Sciatic nerve (tissue), 2 donors: ENCODE measurements at regions not wholly inside any gene's neighbourhood (a gene's known extent, or its start where the extent isn't known, plus 50 kb on each side); places are given as distances from the start of the nearest gene placed in this dataset.

Source experiments
- ATAC-seq: fragments of 200-7000 bp; cut with Tn5 transposase; one replicate; pipeline ENCODE4 v1.9.1; 2020; ENCODE audit warnings: mild to moderate bottlenecking, moderate library complexity
- DNase-seq: peaks from one replicate; pipeline ENCODE4 v3.0.0-alpha.2; 2020; ENCODE audit warnings: low spot score
- intact Hi-C: fragments of 100-400 bp; cut with DNase I; formaldehyde crosslinking; loops from one replicate; pipeline ENCODE4 v1.14.2; 2022
- donor health status: DM: no; HTN: no; CAD: no.
- donor health status: DM: no; HTN: no; CAD: no.

DNA sequence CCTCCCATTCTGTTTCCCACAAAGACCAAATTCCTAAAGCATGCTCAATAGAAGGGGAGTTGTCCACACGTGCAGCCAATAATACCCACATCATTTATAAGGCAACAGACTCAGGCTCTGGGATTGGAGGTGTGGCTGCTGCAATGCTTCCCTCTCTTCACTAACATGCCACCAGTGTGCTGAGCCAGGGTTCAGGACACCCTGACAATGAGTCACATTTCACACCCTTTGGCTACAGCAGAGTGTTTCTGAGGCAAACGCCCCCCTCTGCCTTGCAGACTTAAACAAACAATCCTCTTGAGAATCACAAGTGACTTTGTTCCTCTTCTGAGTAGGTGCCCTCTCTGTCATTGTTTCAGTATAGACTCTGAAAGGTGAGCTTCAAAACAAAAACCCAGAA, 189.3 kb upstream of the TLE4 start:
- DNase-seq (no peak), ATAC-seq (no peak)
- intact Hi-C loops, result no loop called here

DNA sequence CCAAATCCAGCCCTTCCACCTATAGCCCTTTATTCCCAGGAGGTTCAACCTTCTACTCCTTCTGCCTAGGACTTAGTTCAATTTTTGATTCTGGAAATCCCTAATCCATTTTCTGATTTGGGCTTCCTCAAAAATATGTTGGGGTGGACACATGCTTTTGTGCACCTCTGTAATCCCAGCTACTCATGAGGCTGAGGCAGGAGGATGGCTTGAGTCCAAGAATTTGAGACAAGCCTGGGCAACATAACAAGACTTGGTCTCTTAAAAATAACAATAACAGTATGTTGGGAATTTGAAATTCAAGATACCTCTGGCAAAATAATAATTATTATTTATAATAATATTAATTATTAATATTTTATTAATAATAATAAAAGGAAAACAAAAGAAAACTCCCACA, 188.7 kb upstream of the TLE4 start:
- DNase-seq, result no peak
- no peak for ATAC-seq
- intact Hi-C loops, result no loop called here

DNA sequence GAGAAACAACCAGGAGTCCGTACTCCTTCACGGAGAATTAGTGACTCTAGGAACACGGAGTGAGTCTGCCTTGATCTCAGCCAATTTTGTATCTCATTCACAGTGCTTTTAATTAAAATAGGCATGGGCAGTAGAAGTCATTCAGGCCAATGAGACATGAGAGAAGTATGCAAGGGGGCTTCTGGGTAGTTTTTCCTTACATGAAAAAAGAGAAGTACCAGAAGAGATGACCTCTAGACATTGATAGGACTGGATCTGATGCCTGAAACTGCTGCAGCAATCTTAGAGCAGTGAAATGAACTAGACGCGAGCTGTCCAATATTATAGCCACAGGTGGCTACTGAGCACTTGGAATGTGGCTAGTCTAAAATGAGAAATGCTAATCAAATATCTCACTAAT, 187.7 kb upstream of the TLE4 start:
- DNase-seq (no peak), ATAC-seq (no peak)
- intact Hi-C loops, result no loop called here

DNA sequence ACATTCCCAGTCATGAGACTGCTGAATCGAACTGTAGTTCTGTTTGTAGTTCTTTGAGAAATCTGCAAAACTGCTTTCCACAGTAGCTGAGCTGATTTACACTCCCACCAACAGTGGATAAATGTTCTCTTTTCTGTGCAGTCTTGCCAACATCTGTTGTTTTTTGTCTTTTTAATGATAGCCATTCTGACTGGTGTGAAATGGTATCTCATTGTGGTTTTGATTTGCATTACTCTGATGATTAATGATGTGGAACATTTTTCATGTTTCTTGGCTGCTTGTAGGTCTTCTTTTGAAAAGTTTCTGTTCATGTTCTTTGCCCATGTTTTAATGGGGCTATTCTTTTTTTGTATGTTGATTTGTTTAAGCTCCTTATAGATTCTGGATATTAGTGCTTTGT, 187.3 kb upstream of the TLE4 start:
- ATAC-seq (no peak), DNase-seq (no peak)
- intact Hi-C loops, result no loop called here

DNA sequence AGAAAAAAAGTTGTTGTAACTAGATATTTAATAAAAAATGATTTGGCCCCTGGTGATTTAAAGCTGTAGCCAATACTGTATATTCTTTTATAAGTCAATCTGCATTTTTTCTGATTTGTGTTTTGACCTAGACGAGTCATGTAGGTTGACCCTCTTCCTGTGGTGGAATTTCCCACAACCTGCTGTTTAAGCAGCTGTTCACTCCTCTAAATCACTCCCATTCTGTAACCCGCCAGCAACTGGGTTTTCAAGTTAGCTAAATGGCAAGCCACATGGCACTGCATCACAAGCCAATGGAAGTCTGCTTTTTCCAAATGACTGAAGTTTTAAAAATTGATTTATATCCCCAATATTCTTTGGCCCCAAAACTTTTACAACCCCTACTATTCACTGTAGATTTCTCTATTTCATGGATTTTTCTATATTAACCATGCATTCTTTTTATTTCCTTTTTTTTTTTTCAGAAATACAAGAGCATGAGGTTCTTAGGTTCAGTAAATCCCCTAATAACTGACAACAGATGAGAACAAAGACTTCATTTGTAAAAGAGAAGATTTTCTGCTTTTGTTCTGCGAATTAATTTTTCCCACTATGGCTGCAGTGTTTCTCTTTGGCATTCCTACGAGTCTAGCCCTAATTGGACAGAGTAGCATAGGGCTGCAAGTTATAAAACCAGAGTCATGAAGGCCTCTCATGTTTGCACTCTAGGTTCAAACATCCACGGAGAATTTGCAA, 184.5 kb upstream of the TLE4 start:
- ATAC-seq (no peak), DNase-seq (no peak)
- intact Hi-C loops, result no loop called here

DNA sequence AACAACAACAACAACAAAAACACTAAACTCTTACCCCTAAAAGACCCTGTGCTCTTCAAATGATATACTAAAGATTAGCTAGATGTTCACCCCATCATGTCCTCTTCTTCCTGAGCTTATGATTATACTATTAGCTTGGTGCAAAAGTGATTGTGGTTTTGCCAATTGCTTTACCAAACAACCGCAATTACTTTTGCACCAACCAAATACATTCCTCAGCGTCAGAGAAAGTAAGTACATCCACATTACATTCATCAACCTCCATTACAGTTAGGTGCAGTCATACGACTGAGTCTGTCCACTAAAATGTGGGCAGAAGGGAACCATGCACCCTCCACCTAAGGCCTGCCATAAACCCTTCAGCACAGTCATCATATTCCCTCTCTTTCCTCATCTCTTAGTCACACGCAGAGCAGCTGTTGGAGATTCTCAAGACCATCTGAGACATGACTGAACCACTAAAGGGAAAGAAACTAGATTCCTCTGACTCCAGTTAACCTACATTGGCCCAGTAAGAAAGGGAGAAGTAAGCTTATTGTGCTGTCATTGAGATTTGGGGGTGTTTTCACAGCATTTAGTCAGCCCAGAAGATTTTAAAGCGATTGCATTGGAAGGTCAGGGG, 181.6 kb upstream of the TLE4 start:
- ATAC-seq (no peak), DNase-seq (no peak)
- intact Hi-C loops, result no loop called here

DNA sequence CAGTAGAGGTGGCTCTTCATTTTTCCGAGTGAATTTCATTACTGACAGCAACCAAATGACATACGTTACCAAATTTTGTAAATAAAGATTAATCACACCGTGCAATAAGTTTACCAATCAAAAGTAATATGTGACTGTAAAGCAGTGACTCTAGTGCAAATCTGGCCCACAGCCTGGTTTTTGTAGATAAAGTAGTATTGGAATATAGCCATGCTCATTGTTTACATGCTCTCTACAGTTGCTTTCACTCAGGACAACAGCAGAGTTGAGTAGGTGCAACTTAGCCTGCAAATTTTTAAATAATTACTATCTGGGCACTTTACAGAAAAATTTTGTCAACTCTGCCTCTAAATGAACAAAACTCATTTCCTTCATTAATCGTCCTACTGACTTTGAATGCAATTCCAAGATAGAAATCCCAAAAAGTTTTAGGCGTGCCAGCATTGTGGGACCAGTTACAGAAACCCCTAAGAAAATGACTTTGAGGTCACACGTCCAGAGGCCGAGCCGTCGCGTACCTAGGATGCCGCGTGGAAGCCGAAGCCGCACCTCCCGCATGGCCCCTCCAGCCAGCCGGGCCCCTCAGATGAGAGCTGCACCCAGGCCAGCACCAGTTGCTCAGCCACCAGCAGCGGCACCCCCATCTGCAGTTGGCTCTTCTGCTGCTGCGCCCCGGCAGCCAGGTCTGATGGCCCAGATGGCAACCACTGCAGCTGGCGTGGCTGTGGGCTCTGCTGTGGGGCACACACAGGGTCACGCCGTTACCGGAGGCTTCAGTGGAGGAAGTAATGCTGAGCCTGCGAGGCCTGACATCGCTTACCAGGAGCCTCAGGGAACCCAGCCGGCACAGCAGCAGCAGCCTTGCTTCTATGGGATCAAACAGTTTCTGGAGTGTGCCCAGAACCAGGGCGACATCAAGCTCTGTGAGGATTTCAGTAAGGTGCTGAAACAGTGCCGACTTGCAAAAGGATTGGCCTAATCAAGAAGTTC, 180.7 kb upstream of the TLE4 start:
- intact Hi-C loops, result no loop called here
- ATAC-seq, result no peak
- no peak for DNase-seq

DNA sequence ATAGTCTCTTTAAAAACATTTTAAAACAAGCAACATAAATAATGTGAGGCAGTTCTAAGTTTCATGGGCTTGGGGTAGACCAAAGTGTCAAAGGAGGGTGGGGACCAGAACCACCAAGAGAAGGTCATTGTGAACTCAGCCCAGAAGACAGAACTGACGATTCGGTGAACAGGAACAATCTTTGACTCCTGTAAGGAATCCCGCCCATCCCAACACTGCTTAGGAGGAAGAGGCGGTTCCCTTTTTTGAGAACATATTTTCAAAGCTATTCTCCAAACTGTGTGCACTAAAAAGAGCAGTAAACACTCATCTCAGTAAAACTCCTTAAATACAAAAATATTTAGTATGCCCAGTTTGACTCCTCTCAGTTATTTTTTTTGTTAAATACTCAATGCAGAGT, 176.5 kb upstream of the TLE4 start:
- DNase-seq (no peak), ATAC-seq (no peak)
- intact Hi-C loops, result no loop called here

DNA sequence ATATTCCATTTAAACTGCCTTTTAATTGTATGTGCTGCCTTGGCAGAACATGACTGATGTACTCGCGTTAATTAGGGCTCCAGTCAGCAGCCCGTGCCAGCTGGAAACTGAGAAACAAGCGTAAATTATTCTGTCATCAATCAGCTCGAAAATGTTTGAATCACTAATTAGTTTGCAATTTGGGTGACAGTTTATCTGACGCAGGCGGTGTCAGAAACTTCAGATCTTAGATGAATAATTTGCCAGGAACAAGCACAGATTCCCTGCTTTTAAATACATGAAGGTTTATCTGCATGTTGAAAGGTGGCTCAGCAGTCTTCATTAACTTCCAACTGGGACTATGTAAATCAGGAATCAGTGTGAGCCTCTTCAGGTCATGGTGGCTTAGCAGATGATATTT, 176.0 kb upstream of the TLE4 start:
- intact Hi-C loops, result no loop called here
- ATAC-seq (no peak), DNase-seq (no peak)

DNA sequence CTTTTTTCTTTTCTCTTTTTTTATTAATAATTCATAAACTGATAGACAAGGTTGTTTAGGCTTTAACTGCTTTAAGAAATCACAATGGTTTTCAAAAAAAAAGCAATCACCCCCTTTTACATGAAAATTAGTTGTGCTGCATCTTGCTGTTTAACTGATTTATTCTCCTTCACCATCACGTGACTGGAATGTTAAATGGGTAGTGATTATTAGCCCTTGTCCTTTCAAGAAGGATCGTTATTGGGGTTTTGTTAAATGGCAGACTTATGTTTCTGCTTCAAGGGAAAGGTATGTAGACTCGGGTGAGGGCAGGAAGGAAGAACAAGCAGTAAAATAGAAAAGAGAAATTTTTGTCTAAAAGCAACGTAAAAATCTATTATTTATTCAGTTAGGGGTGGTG, 175.6 kb upstream of the TLE4 start:
- intact Hi-C loops, result no loop called here
- DNase-seq, result no peak
- ATAC-seq, result no peak

DNA sequence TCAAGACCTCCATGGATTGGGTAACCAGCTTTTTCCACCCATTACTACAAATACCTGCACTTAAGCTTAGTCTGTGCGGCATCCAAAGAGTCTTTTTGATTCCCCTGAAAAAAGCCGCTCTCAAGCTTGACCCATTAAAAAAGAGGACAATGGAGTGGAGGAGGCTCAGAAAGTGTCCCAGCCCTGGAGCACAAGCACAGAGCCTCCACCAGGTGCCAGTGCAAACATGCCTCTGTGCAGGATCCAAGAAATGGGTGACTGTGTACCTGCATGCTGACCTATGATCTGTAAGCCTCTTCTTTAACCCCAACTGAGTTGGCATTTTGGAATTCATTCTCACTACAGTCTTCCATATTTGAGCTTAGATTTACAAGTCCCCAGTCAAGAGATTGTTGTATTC, 168.3 kb upstream of the TLE4 start:
- DNase-seq (no peak), ATAC-seq (no peak)
- intact Hi-C loops, result no loop called here

DNA sequence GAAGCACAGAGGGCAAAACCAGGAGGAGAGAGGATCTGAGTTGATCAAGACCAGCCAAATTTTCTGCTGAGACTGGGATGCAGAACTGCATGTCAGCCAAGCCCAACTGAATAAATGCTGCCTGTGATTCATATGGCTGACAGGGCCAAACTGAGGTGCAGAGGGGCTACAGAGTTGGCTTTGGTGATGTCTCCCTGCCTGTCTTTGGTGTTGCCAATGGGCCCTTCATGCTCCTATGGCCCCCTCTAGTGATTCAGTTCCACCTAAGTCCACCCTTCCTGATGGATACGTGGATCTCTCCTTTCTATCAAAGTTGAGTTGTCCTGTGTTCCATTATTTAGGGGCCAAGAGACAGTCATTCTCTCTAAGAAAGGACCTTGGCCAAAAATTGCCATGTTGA, 163.6 kb upstream of the TLE4 start:
- ATAC-seq, result no peak
- intact Hi-C loops, result no loop called here

DNA sequence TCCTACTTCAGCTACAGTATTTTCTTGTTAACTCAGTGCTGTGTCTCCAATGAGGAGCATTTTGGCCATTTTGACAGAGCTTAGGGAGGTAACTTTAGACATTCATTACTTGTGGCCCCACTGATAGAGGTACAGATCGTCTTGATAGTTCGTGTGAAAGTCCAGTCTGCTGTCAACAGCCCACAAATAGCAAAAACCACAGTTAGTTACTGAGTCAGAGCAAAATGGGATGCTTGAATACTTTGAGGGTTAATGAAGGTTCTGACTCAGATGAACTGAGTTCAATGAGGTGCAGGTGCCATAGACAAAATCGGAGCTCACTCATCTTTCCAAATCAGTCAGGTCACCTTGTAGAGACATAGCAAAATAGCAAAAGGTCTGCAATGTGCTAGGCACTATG, 163.1 kb upstream of the TLE4 start:
- ATAC-seq (no peak), DNase-seq (no peak)
- intact Hi-C loops, result no loop called here

More for the DNA sequence above, 163.6 kb upstream of the TLE4 start:
- DNase-seq, result no peak

DNA sequence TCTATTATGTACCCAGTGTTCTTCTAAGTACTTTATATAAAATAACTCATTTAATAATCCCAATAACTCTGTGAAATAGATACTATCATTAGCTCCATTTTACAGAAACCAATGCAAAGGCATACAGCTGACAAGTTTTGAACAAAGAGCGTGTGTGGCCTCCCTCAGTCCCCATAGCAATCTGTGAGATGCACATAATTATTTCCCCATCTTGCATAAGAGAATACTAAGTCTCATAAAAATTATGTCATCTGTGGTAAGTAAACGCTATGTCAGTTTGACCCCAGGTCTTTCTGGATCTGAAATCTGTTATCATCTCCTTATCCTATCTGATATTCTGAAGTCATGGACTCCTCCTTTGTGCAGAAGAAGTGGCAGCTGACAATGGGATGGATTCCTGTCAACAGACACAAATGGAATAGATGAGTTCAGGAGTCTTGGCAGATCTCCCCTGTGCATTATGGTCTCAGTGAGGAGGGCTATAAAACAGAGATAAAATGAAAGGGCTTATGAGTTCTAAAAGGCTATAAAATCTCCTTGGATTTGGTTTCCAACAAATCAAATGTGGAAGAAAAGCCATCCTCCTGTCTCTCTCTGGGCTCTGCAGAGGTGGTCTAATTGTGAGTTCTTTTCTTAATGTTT, 162.5 kb upstream of the TLE4 start:
- intact Hi-C loops, result no loop called here
- no peak for DNase-seq
- ATAC-seq, result no peak

DNA sequence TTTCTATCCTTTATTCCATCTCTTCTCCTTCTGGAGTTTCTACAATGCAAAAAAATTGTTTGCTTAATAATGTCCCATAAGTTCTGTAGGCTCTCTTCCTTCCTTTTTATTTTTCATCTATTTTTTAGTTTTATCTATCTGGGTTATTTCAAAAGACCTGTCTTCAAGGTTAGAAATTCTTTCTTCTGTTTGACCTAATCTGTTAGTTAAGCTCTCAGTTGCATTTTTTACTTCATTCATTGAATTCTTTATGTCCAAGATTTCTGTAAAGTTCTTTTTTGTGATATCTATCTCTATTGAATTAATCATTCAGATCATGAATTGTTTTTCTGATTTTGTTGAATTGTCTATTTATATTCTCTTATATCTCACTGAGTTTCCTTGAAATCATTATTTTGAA, 145.9 kb upstream of the TLE4 start:
- ATAC-seq (no peak), DNase-seq (no peak)
- intact Hi-C loops, result loop anchor here (5.0 kb wide), 1 partner anchor 801 kb away; no protein-coding TSS in a partner anchor

DNA sequence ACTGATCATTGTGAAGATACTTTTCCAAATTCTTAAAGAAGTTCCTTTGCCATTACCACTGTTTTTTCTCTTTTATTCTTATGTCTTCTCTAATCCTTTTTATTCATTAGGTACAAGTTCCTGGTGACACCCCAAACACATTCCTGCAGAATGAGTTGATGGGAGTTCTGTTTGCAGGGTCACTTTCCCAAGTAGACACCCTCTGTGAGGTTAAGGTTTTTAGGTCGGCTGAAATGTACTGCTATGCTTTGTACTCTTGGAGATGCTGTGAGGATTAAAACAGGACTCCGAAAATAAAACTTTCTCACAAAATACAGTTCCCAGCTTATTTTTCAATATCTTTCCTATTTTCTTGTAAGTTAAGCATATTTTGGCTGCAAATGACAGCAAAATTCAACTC, 143.3 kb upstream of the TLE4 start:
- DNase-seq (no peak), ATAC-seq (no peak)
- intact Hi-C loops, result loop anchor here (5.0 kb wide), 1 partner anchor 799 kb away; no protein-coding TSS in a partner anchor

DNA sequence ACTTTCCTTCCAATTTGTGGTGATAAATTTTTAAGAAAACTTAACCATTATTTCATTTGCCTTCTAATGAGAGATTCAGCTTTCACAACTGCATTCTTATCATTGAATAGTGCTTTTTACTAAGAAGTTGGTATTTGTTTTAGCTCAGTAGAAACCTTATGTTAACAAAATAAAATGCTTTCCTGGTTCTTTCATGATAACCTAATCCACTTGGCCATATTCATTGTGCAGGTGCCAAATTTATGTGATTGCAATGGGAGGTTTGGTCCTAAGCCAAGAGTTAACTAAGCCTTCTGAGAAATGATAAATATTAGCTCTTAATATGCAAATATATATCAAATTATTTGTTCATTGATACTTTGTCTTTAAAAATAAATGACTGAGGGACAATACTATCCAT, 141.1 kb upstream of the TLE4 start:
- ATAC-seq (no peak), DNase-seq (no peak)
- intact Hi-C loops, result no loop called here

DNA sequence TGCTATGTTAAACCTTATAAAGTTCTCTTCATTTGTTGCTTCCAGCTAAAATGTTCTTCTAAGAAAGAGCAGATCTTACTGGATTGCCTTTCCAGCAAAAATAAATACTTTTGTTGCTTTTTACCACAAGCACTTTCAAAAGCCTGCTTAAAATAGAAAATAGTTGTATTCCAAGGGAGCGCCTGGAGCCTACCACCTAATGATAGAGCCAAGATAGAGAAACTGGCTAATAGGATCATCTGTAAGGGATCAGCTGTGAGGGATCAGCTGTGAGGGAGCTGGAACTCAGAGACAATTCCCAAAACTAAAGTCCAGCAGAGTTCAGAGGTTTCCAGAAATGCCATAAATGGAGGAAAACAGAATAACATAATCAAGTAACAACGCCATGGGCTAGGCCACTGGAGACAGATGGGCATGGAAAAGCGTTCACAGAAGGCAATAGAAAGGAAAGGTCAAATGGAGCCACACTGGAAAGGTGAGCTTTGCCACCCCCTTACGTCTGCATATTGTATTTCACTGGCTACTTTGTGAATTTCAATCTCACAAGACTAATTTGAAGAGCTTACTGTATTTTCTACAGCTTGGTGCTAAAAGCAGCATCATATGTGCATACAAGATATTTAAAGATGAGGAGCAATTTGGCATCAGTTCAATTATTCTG, 140.6 kb upstream of the TLE4 start:
- ATAC-seq (no peak), DNase-seq (no peak)
- intact Hi-C loops, result no loop called here

DNA sequence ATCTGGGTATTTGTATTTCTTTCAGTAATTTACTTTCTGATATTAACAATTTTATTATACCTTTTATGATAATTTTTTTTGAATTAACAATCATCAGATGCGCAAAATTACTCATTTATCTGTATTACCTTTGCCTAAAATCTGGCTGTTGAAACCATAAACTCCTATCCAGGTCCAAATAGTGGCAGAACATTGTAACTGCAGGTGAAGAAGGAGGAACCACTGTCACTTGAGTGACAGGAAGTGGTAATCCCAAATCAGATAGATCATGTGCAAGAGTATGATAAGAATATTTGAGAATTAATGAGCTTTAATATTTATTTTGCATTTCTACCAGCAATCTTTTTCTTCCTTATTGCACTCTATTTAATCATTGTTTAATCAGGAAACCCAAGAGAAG, 139.3 kb upstream of the TLE4 start:
- DNase-seq, result no peak

More for the DNA sequence above, 139.3 kb upstream of the TLE4 start:
- no peak for ATAC-seq
- intact Hi-C loops, result no loop called here
